ENCODE measurements at regions not wholly inside any gene's neighbourhood (a gene's known extent, or its start where the extent isn't known, plus 50 kb on each side); places are given as distances from the start of the nearest gene placed in this dataset.

DNA sequence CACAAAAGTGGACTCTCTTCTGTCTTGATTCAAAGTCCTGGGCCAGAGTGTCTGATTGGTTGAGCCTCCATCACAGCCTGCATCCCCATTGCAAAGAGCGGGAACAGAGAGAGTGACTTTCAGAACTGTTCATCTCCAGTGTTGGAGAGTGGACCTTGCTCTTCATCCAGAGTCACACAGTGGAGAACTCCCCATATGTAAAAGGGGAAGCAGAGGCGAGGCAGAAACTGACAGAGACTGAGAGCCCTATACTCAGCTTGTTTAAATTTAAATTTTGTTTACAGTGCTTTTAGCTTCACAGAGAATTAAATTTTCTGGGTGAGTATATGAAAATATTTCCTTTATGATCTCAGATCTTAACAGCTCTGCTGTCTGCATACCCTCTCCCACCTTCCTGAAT, 70.0 kb upstream of the SSBP2 start (continued):
- TF ChIP-seq ZNF462 (CRISPR knock-in tag; IDR thresholded peaks at IDR 0.05) (no peak), JUNB (IDR thresholded peaks at IDR 0.05; ENCODE audit: unreplicated experiment) (no peak), STAT1 (IDR thresholded peaks at IDR 0.05; ENCODE audit: unreplicated experiment) (no peak), ZNF331 (CRISPR knock-in tag; IDR thresholded peaks at IDR 0.05; ENCODE audit: low read depth) (no peak)

DNA sequence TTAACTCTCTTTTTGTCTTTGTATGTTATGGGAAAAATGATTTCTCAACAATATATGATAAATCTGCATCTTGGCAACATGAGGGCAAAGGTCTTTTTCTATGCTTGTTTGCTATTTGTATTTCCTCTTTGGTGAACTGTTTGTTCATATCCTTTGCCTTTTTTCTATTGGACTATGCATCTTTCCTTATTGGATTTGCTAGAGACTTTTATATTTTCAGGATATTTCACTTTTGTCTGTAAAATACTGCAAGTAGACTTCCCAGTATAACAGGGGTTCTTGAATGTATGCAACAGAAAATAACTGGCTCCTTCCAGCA, 69.4 kb upstream of the SSBP2 start:
- no peak overlapping the region for H3K27ac Mint-ChIP-seq
- Histone ChIP-seq H3K27ac (ENCODE audit: low read depth) (no peak overlapping the region), H3K4me2 (no peak overlapping the region), H3K4me1 (ENCODE audit: insufficient read depth) (no peaks in the 10 kb centered on the region), H3K79me2 (replicated peaks; ENCODE audit: insufficient read depth) (no peaks in the 10 kb centered on the region), H2AFZ (no peak overlapping the region), H3K9me2 (ENCODE audit: insufficient read depth) (no peaks in the 10 kb centered on the region), H3K4me3 (no peak overlapping the region), H3K36me3 (ENCODE audit: insufficient read depth) (no peaks in the 10 kb centered on the region), H4K20me1 (replicated peaks; ENCODE audit: insufficient read depth) (no peaks in the 10 kb centered on the region), H3F3A (replicated peaks; ENCODE audit: low read depth) (no peaks in the 10 kb centered on the region), H3K27me3 (ENCODE audit: insufficient read depth) (no peaks in the 10 kb centered on the region)
- peaks cover 12% of the 10 kb centered on the region for H3K9me3 Mint-ChIP-seq
- peaks cover 4% of the 10 kb centered on the region; the same call in 1 of the 3 replicates for H3K4me1 Mint-ChIP-seq
- no peak overlapping the region for H3K4me3 Mint-ChIP-seq
- H3K36me3 Mint-ChIP-seq (ENCODE audit: low read depth) = peaks cover 9% of the 10 kb centered on the region; the same call in 1 of the 3 replicates
- H3K27me3 Mint-ChIP-seq (ENCODE audit: insufficient read depth, low read depth, poor library complexity) = peaks cover 5% of the 10 kb centered on the region
- DNase-seq (ENCODE audit: low spot score) (no peak), ATAC-seq (no peak)
- TF ChIP-seq ZNF331 (CRISPR knock-in tag; IDR thresholded peaks at IDR 0.05; ENCODE audit: low read depth) (no peak), POLR2AphosphoS5 (IDR thresholded peaks at IDR 0.05; ENCODE audit: low read depth) (no peak), STAT1 (IDR thresholded peaks at IDR 0.05; ENCODE audit: unreplicated experiment) (no peak), ZNF462 (CRISPR knock-in tag; IDR thresholded peaks at IDR 0.05) (no peak), CTCF (conservative IDR thresholded peaks at IDR 0.05; ENCODE audit: low read depth in 2 of 2) (no peak), EZH2phosphoT487 (IDR thresholded peaks at IDR 0.05; ENCODE audit: unreplicated experiment) (no peak), EZH2 (IDR thresholded peaks at IDR 0.05; ENCODE audit: low read depth, unreplicated experiment) (no peak), ZNF114 (CRISPR knock-in tag; IDR thresholded peaks at IDR 0.05) (no peak)

All from GM23338 (cell line).